HFFc6 (cell line): ENCODE measurements at regions not wholly inside any gene's neighbourhood (a gene's known extent, or its start where the extent isn't known, plus 50 kb on each side); places are given as distances from the start of the nearest gene placed in this dataset.

Source experiments
- DNase-seq: peaks from one replicate; pipeline ENCODE4 v3.0.0-alpha.2; 2018
- H3K27ac Mint-ChIP-seq: 2 replicates; pipeline ENCODE4 v1.8.0; 2020; ENCODE audit warnings: mild to moderate bottlenecking, mixed read lengths
- H3K27me3 Mint-ChIP-seq: 2 replicates; pipeline ENCODE4 v1.8.0; 2021; ENCODE audit warnings: mild to moderate bottlenecking, moderate library complexity, mixed read lengths; ENCODE audit not compliant: insufficient read depth
- H3K36me3 Mint-ChIP-seq: 2 replicates; pipeline ENCODE4 v1.8.0; 2021; ENCODE audit warnings: low read depth, mixed read lengths
- H3K4me1 Mint-ChIP-seq: 2 replicates; pipeline ENCODE4 v1.8.0; 2020; ENCODE audit warnings: low read depth, mixed read lengths
- H3K4me3 Mint-ChIP-seq: 2 replicates; pipeline ENCODE4 v1.8.0; 2020; ENCODE audit warnings: mild to moderate bottlenecking, moderate library complexity, mixed read lengths
- H3K9me3 Mint-ChIP-seq: 2 replicates; pipeline ENCODE4 v1.8.0; 2020; ENCODE audit warnings: mild to moderate bottlenecking, mixed read lengths
- TF ChIP-seq, protein P1 (sequence below): fragments of 200-600 bp; sonication (generic); IDR thresholded peaks from 2 replicates; pipeline ENCODE4 v1.5.0; 2021; ENCODE audit warnings: antibody characterized with exemption, mild to moderate bottlenecking

DNA sequence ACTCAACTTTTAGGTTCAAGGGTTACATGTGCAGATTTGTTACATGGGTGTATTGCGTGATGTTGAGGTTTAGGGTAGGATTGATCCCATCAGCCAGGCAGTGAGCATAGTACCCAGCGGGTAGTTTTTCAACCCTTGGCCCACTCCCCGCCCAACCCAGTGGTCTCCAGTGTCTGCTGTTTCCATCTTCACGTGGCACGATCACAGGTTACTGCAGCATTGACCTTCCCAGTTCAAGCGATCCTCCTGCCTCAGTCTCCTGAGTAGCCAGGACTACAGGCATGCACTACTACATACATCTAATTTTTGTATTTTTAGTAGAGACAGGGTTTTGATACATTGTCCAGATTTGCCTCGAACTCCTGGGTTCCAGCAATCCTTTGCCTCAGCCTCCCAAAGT lies 905.7 kb upstream of the ZNF722 start:
- no peak for DNase-seq

DNA sequence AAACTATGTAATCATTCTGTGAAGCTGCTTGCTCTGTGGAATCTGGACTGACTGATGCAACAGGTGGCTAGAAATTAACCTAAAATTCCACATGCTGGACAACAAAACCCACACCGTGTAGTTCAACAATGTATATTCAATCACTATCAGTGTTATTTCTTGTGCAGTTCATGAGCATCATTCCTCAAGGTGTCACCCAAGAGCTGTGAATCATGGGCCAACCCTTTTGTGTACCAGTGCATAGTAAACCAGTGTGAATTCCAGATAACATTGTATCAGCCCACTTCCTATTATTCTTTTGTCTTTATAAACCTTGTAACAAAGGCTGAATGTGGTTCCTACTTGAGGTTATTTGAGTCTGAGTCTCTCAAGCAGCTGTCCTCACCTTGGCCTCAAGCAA lies 905.2 kb upstream of the ZNF722 start:
- Mint-ChIP-seq H3K4me3 (no peak overlapping the region), H3K4me1 (no peaks in the 10 kb centered on the region), H3K27ac (no peak overlapping the region), H3K9me3 (peaks cover 58% of the 10 kb centered on the region), H3K36me3 (peaks cover 23% of the 10 kb centered on the region; the same call in 1 of the 2 replicates), H3K27me3 (no peaks in the 10 kb centered on the region)
- DNase-seq: no peak
- TF ChIP-seq, protein P1, sequence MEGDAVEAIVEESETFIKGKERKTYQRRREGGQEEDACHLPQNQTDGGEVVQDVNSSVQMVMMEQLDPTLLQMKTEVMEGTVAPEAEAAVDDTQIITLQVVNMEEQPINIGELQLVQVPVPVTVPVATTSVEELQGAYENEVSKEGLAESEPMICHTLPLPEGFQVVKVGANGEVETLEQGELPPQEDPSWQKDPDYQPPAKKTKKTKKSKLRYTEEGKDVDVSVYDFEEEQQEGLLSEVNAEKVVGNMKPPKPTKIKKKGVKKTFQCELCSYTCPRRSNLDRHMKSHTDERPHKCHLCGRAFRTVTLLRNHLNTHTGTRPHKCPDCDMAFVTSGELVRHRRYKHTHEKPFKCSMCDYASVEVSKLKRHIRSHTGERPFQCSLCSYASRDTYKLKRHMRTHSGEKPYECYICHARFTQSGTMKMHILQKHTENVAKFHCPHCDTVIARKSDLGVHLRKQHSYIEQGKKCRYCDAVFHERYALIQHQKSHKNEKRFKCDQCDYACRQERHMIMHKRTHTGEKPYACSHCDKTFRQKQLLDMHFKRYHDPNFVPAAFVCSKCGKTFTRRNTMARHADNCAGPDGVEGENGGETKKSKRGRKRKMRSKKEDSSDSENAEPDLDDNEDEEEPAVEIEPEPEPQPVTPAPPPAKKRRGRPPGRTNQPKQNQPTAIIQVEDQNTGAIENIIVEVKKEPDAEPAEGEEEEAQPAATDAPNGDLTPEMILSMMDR: no peak

More for the DNA sequence above, 905.7 kb upstream of the ZNF722 start:
- TF ChIP-seq, protein P1: no peak
- H3K4me3 Mint-ChIP-seq: no peak overlapping the region
- H3K27ac Mint-ChIP-seq: no peak overlapping the region
- H3K9me3 Mint-ChIP-seq: peaks cover 60% of the 10 kb centered on the region
- H3K36me3 Mint-ChIP-seq: peaks cover 26% of the 10 kb centered on the region
- no peaks in the 10 kb centered on the region for H3K27me3 Mint-ChIP-seq
- no peaks in the 10 kb centered on the region for H3K4me1 Mint-ChIP-seq

DNA sequence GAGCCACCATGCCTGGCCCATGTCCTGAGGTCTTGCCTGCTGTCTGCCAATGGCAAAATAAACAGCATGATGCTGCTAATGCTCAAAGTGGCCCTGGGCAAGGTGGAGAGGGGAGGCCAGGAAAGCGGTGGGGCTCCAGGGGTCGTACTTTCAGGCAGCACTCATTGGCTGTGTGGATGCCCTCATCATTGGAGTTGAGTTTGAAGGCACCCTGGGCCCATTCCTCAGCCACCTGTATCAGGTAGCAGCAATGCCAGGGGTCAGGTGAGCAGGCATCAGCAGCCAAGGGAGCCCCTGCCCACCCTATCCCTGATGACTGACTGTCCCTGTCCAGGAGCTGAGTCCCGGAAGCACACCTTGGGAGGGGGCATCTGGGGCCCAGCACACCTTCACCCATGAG lies 902.5 kb upstream of the ZNF722 start:
- Mint-ChIP-seq H3K36me3 (peaks cover 14% of the 10 kb centered on the region; the same call in 1 of the 2 replicates), H3K4me3 (no peak overlapping the region), H3K9me3 (peaks cover 53% of the 10 kb centered on the region), H3K4me1 (no peaks in the 10 kb centered on the region), H3K27me3 (no peaks in the 10 kb centered on the region), H3K27ac (no peak overlapping the region)
- DNase-seq: no peak
- TF ChIP-seq, protein P1: no peak

DNA sequence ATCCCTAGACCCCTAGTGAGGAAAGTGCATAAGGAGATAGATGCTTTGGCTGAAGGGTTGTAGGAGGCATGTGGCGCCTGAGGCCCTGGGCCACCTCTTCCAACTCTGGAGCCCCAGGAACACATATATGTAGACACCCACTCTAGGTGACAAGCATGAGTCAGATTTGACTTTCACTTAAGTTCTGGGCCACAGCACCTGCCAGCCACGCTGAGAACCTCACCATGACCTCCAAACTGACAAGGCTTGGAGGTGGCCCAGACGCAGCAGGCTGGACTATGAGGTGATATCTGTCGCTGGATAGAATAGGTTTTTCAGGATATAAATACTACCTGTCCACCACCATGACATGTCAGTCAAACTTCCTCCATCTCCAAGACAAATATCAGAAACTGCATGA lies 894.0 kb upstream of the ZNF722 start:
- H3K4me3 Mint-ChIP-seq: no peak overlapping the region
- H3K27me3 Mint-ChIP-seq: no peaks in the 10 kb centered on the region
- no peak for DNase-seq
- no peak overlapping the region for H3K27ac Mint-ChIP-seq
- peaks cover 65% of the 10 kb centered on the region for H3K9me3 Mint-ChIP-seq
- peaks cover 13% of the 10 kb centered on the region for H3K36me3 Mint-ChIP-seq
- TF ChIP-seq, protein P1: no peak
- no peaks in the 10 kb centered on the region for H3K4me1 Mint-ChIP-seq

DNA sequence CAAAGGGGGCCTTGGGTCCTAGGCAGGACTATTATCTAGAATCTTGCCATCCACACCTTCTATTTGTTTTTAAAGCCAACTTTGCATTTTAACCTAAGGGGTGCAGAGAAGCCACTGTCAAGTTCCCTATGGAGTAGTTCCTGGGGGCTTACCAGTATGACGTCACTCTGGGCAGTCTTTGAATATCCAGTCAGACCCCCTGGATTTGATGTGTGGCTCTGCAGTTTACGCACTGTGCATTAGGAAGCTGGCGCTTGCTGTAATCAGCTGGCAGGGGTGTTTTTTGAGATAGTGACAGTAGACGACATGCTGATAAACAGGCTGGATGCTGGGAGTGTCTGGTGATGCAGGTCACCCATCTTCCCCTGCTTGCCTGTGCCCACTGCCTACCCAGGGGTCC lies 892.7 kb upstream of the ZNF722 start:
- peaks cover 10% of the 10 kb centered on the region; the same call in 1 of the 2 replicates for H3K36me3 Mint-ChIP-seq
- no peak for DNase-seq
- H3K27ac Mint-ChIP-seq: no peak overlapping the region
- TF ChIP-seq, protein P1: no peak
- no peaks in the 10 kb centered on the region for H3K4me1 Mint-ChIP-seq
- peaks cover 59% of the 10 kb centered on the region for H3K9me3 Mint-ChIP-seq
- no peaks in the 10 kb centered on the region for H3K27me3 Mint-ChIP-seq
- no peak overlapping the region for H3K4me3 Mint-ChIP-seq
